Activated CD4-positive, alpha-beta memory T cell treated with anti-CD3 and anti-CD28 coated beads, Interleukin-2, amount 10 ng/mL, durations not matched to agents 7 days and 5 days (primary cell): ENCODE measurements at regions not wholly inside any gene's neighbourhood (a gene's known extent, or its start where the extent isn't known, plus 50 kb on each side); places are given as distances from the start of the nearest gene placed in this dataset.

Source experiments
- CTCF ChIA-PET: fragments of 350-600 bp; sonication (Branson Sonifier 250); formaldehyde crosslinking; loops from one replicate; lab custom pipeline; 2021; ENCODE audit warnings: antibody characterized with exemption, inconsistent platforms; lab: Charles Lee
- POLR2A ChIA-PET: fragments of 350-600 bp; sonication (Branson Sonifier 250); formaldehyde crosslinking; loops from one replicate; lab custom pipeline; 2021; ENCODE audit warnings: antibody characterized with exemption; lab: Charles Lee
- DNase-seq: peaks from one replicate; pipeline ENCODE4 v3.0.0-alpha.2; 2020
- H3K27ac Mint-ChIP-seq: one replicate; pipeline ENCODE4 v1.8.0; 2021; ENCODE audit warnings: mild to moderate bottlenecking, mixed read lengths
- H3K27me3 Mint-ChIP-seq: one replicate; pipeline ENCODE4 v1.8.0; 2021; ENCODE audit warnings: mixed read lengths
- H3K36me3 Mint-ChIP-seq: one replicate; pipeline ENCODE4 v1.8.0; 2021; ENCODE audit warnings: low read depth, mixed read lengths
- H3K4me1 Mint-ChIP-seq: one replicate; pipeline ENCODE4 v1.8.0; 2021; ENCODE audit warnings: mixed read lengths
- H3K4me3 Mint-ChIP-seq: one replicate; pipeline ENCODE4 v1.8.0; 2021; ENCODE audit warnings: mild to moderate bottlenecking, mixed read lengths
- H3K9me3 Mint-ChIP-seq: one replicate; pipeline ENCODE4 v1.8.0; 2021; ENCODE audit warnings: mixed read lengths

DNA sequence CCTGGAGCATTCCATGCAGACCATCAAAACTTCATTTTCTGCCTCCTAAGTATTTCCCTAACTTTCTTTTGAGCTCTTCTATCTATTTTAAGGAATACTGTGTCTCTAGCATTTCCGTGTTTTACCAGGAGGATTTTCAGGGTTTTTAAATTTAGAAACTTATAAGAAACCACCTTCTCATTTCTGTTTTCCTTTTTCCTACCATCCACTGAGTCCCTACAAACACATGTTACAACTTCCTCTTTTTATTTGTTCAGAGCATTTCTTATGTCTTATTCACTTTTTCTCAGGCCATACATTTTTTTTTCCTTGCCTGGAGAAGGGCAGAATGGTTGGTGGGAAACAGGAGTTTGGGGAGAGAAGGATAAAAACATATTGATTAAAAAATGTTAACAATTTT, 130.0 kb upstream of the BMP5 start:
- Mint-ChIP-seq H3K4me1 (no peaks in the 10 kb centered on the region), H3K36me3 (no peaks in the 10 kb centered on the region), H3K27ac (no peak overlapping the region), H3K4me3 (no peak overlapping the region), H3K9me3 (peaks cover 3% of the 10 kb centered on the region), H3K27me3 (no peaks in the 10 kb centered on the region)
- ChIA-PET CTCF (no interaction called here), POLR2A (no interaction called here)
- DNase-seq = no peak

DNA sequence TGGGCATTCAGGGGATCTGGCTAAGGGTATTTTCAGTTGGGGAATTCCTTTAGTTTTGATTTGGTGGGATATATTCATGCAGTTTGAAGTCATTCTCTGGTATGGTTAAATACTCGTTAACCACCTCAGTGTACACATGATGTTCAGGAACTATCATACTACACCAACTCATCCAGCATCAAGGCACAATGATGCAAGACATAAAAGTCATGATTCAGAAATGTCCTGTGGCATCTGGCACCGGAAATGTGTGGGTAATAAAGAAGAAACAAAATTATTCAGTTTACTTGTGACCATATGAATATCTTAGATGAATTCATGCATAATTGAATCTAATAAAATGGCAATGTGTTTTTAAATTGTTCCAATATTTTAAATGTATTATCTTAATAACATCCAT, 129.0 kb upstream of the BMP5 start:
- Mint-ChIP-seq H3K27ac (no peak overlapping the region), H3K4me3 (no peak overlapping the region), H3K27me3 (no peaks in the 10 kb centered on the region), H3K4me1 (no peaks in the 10 kb centered on the region), H3K9me3 (peaks cover 3% of the 10 kb centered on the region), H3K36me3 (no peaks in the 10 kb centered on the region)
- no peak for DNase-seq
- POLR2A ChIA-PET = no interaction called here
- CTCF ChIA-PET = no interaction called here

DNA sequence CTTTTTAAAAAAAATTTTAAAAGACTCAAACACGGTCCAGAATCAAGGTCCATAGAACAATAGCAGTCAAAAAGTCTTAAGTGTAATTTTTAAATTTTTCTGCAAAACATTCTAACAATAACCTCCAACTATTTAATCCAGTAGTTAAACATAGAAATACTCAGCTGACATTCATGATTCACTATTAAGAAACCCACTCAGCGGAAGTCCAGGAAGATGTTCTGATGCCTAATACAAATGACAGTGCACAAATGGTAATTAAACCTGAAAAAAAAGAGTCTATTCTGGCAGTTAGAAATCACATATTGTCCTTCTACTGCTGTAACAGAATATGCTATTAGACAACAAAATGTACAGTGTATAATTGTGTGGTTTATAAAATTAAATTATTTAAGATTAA, 128.2 kb upstream of the BMP5 start:
- DNase-seq = no peak
- CTCF ChIA-PET = no interaction called here
- peaks cover 2% of the 10 kb centered on the region for H3K9me3 Mint-ChIP-seq
- no peaks in the 10 kb centered on the region for H3K36me3 Mint-ChIP-seq
- POLR2A ChIA-PET = no interaction called here
- no peaks in the 10 kb centered on the region for H3K27me3 Mint-ChIP-seq
- H3K4me3 Mint-ChIP-seq = no peak overlapping the region
- no peak overlapping the region for H3K27ac Mint-ChIP-seq
- H3K4me1 Mint-ChIP-seq = no peaks in the 10 kb centered on the region

DNA sequence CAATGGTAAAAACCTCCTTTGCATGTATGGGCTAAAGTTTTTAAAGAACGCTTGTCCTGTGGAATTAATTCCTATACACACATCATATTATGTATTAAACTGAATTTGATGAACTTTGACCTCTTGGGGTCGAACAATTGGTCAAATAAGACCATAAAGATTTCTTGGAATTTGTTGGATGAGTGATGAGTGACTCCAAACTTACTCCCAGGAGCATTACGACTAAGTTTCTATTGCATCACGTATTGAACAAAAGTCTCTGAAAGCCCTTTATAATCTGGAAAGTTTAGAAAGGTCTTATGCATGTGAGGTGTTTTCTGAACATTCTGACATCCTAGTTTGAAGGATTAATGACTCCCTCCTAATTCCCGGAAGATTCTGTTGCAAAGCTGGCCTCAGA, 126.9 kb upstream of the BMP5 start:
- Mint-ChIP-seq H3K27me3 (no peaks in the 10 kb centered on the region), H3K4me1 (no peaks in the 10 kb centered on the region), H3K27ac (no peak overlapping the region), H3K36me3 (no peaks in the 10 kb centered on the region), H3K4me3 (no peak overlapping the region), H3K9me3 (peaks cover 2% of the 10 kb centered on the region)
- no peak for DNase-seq
- ChIA-PET POLR2A (no interaction called here), CTCF (no interaction called here)

GRCh38 chr6:55998576-55998975, 123.2 kb upstream of the BMP5 start:
- POLR2A ChIA-PET = no interaction called here

DNA sequence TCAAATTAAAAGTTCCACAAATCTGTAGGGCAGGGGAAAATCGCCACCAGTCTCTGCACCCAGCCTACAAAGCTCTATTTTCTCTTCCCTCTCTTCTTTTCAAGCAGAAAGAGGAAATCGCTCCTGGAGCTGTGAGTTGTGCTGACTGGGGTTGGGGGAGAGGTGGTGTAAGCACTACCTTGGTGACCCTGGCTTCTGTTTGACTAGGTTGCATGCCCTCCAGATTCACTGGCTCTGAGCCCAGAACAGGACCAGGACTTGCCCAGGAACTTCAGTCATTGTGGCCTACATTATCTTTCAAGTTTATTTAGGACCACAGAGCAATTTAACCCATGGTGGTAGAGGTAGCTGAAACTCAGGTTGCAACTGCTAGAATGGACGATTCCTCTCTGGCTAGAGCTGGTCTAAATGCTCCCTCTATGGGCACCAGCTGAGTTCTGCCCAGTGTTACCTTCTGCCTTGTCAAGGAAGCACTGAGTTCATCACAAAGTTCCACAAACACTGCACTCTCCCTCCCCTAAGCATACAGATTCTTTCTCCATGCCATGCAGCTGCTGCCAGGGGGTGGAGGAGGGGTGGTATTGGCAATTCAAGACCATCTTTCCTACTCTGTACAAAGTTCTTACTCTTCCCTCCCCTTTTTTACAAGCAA, 122.0 kb upstream of the BMP5 start:
- H3K4me3 Mint-ChIP-seq = no peak overlapping the region
- no peak overlapping the region for H3K27ac Mint-ChIP-seq
- H3K27me3 Mint-ChIP-seq = no peaks in the 10 kb centered on the region
- no peak for DNase-seq
- POLR2A ChIA-PET = no interaction called here
- H3K4me1 Mint-ChIP-seq = no peaks in the 10 kb centered on the region
- H3K9me3 Mint-ChIP-seq = peaks cover 19% of the 10 kb centered on the region
- H3K36me3 Mint-ChIP-seq = no peaks in the 10 kb centered on the region
- CTCF ChIA-PET = no interaction called here

More at GRCh38 chr6:55998576-55998975, 123.2 kb upstream of the BMP5 start:
- Mint-ChIP-seq H3K4me3 (no peak overlapping the region), H3K9me3 (peaks cover 14% of the 10 kb centered on the region), H3K4me1 (no peaks in the 10 kb centered on the region), H3K27me3 (no peaks in the 10 kb centered on the region), H3K36me3 (no peaks in the 10 kb centered on the region), H3K27ac (no peak overlapping the region)
- DNase-seq = no peak
- CTCF ChIA-PET = no interaction called here

GRCh38 chr6:55994531-55994930, 119.1 kb upstream of the BMP5 start:
- no peak for DNase-seq
- no peaks in the 10 kb centered on the region for H3K4me1 Mint-ChIP-seq
- ChIA-PET POLR2A (no interaction called here), CTCF (no interaction called here)
- no peak overlapping the region for H3K4me3 Mint-ChIP-seq
- H3K27ac Mint-ChIP-seq = no peak overlapping the region
- H3K9me3 Mint-ChIP-seq = peaks cover 21% of the 10 kb centered on the region
- H3K27me3 Mint-ChIP-seq = no peaks in the 10 kb centered on the region
- H3K36me3 Mint-ChIP-seq = no peaks in the 10 kb centered on the region

DNA sequence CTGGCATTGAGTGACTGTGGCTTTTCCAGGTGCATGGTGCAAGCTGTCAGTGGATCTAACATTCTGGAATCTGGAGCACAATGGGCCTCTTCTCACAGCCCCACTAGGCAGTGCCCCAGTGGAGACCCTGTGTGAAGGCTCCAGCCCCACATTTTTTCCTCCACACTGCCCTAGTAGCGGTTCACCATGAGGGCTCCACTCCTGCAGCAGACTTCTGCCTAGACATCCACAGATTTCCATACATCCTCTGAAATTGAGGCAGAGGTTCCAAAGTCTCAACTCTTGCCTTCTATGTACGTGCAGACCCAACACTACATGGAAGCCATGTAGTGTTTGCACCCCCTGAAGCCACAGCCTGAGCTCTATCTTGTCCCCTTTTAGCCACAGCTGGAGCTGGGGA, 118.0 kb upstream of the BMP5 start:
- POLR2A ChIA-PET = no interaction called here
- CTCF ChIA-PET = no interaction called here
- no peak overlapping the region for H3K4me3 Mint-ChIP-seq
- H3K27me3 Mint-ChIP-seq = no peaks in the 10 kb centered on the region
- H3K4me1 Mint-ChIP-seq = no peaks in the 10 kb centered on the region
- H3K27ac Mint-ChIP-seq = no peak overlapping the region
- DNase-seq = no peak
- peaks cover 19% of the 10 kb centered on the region for H3K9me3 Mint-ChIP-seq
- no peaks in the 10 kb centered on the region for H3K36me3 Mint-ChIP-seq

DNA sequence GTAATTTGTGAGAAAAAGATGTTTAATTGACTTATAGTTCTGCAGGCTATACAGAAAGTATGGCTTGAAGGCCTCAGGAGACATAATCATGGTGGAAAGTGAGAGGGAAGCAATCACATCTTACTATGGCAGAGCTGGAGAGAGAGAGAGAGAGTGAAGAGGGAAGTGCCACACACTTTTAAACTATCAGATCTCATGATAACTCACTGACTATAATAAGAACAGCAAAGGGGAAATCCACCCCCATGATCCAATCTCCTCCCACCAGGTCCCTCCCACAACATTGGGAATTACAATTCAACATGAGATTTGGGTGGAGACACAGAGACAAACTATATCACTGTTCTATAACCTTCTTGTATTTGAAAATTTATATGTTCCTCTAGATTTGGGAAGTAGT, 117.2 kb upstream of the BMP5 start:
- Mint-ChIP-seq H3K36me3 (no peaks in the 10 kb centered on the region), H3K9me3 (peaks cover 19% of the 10 kb centered on the region), H3K4me3 (no peak overlapping the region), H3K4me1 (no peaks in the 10 kb centered on the region), H3K27ac (no peak overlapping the region), H3K27me3 (no peaks in the 10 kb centered on the region)
- ChIA-PET CTCF (no interaction called here), POLR2A (no interaction called here)
- DNase-seq = no peak

DNA sequence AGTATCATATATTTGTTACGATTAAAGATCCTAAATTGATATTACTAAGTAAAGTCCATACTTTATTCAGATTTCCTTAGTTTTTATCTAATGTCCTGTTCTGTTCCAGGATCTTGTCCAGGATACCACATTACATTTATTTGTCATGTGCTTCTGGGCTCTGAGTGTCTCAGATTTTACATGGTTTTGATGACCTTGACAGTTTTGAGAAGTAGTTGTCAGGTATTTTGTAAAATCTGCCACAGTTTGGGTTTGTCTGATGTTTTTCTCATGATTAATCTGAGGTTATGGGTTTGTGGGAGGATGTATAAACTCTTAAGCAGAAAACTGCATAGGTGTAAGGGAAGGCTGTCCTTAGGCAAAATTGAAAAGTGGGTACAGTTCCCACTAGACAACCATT, 109.9 kb upstream of the BMP5 start:
- no peaks in the 10 kb centered on the region for H3K4me1 Mint-ChIP-seq
- H3K36me3 Mint-ChIP-seq = no peaks in the 10 kb centered on the region
- no peak overlapping the region for H3K4me3 Mint-ChIP-seq
- POLR2A ChIA-PET = no interaction called here
- no peaks in the 10 kb centered on the region for H3K27me3 Mint-ChIP-seq
- H3K27ac Mint-ChIP-seq = no peak overlapping the region
- CTCF ChIA-PET = no interaction called here
- DNase-seq = no peak
- H3K9me3 Mint-ChIP-seq = peaks cover 2% of the 10 kb centered on the region

GRCh38 chr6:55983861-55984260, 108.5 kb upstream of the BMP5 start:
- Mint-ChIP-seq H3K4me3 (no peak overlapping the region), H3K9me3 (peaks cover 2% of the 10 kb centered on the region), H3K27ac (no peak overlapping the region), H3K36me3 (no peaks in the 10 kb centered on the region), H3K27me3 (no peaks in the 10 kb centered on the region), H3K4me1 (no peaks in the 10 kb centered on the region)
- ChIA-PET POLR2A (no interaction called here), CTCF (no interaction called here)
- no peak for DNase-seq

GRCh38 chr6:55981660-55982059, 106.3 kb upstream of the BMP5 start:
- DNase-seq = no peak
- no peak overlapping the region for H3K27ac Mint-ChIP-seq
- peaks cover 2% of the 10 kb centered on the region for H3K9me3 Mint-ChIP-seq
- CTCF ChIA-PET = no interaction called here
- H3K4me1 Mint-ChIP-seq = no peaks in the 10 kb centered on the region
- H3K36me3 Mint-ChIP-seq = no peaks in the 10 kb centered on the region
- POLR2A ChIA-PET = no interaction called here
- H3K4me3 Mint-ChIP-seq = no peak overlapping the region
- no peaks in the 10 kb centered on the region for H3K27me3 Mint-ChIP-seq

DNA sequence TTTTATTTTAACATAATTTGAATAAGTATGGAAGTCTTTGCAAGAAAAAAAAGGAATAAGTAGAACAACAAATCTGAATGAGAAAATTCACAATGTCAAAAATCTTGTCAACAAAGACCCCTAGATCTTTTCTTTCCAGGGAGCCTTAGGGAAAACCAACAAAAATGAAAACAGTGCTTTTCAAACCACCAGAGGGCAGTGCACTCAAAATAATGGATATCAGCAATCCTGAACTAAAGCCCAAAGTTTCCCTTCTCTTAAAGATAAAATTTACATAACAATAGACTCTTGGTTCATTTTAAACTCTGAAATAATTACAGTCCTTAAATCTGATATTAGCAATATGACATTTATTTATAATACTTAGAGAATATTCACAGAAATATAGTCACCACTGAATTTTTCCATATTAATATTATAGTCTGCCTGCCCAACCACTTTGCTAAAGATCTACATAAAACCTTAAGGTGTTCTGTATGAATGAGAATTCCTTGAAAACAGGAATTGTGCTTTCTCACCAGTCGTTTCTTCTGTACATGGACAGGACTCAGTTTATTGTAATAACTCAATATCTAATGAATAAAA, 105.3 kb upstream of the BMP5 start:
- Mint-ChIP-seq H3K36me3 (no peaks in the 10 kb centered on the region), H3K27me3 (no peaks in the 10 kb centered on the region), H3K9me3 (peaks cover 2% of the 10 kb centered on the region), H3K4me3 (no peak overlapping the region), H3K4me1 (no peaks in the 10 kb centered on the region), H3K27ac (no peak overlapping the region)
- CTCF ChIA-PET = no interaction called here
- POLR2A ChIA-PET = no interaction called here
- DNase-seq = no peak

- DNase-seq = no peak
- H3K9me3 Mint-ChIP-seq = no peaks in the 10 kb centered on the region
- CTCF ChIA-PET = no interaction called here
Measured at GRCh38 chr6:55979526-55979925, 104.1 kb upstream of the BMP5 start.

More at GRCh38 chr6:55979526-55979925, 104.1 kb upstream of the BMP5 start:
- no peaks in the 10 kb centered on the region for H3K4me1 Mint-ChIP-seq
- no peaks in the 10 kb centered on the region for H3K36me3 Mint-ChIP-seq
- no peaks in the 10 kb centered on the region for H3K27me3 Mint-ChIP-seq
- H3K4me3 Mint-ChIP-seq = no peak overlapping the region
- H3K27ac Mint-ChIP-seq = no peak overlapping the region
- POLR2A ChIA-PET = no interaction called here
